ENCODE measurements at regions not wholly inside any gene's neighbourhood (a gene's known extent, or its start where the extent isn't known, plus 50 kb on each side); places are given as distances from the start of the nearest gene placed in this dataset.

DNA sequence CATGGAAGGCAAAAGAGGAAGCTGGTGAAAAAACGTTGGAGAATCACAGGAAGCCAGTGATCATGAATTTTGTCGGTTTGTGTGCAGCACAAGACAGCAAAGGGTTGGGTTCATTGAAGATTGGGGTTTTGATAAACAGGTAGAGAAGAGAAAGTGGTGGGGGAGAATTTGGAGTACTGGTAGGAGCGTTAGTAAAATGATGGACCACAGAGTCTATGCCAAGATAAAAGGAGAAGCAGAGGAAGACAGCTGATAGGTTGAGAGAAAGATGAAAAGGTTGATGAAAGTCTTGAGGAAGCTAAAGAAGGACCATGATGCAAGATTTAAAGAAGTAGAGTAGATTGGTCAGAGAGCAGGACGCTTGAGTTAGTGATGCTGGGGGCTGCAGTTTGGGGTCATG, 156.8 kb upstream of the POU3F1 start:
- no peaks in the 10 kb centered on the region for H3K27me3 ChIP-seq (ENCODE audit: insufficient read depth, poor library complexity, severe bottlenecking)
- no peak overlapping the region for H3K27ac ChIP-seq (replicated peaks)
- DNase-seq (ENCODE audit: low read depth in 1 of 2, low spot score in 1 of 2): no peak
- H3K4me3 ChIP-seq (replicated peaks; ENCODE audit: insufficient read depth, low read length): no peak overlapping the region
- TF ChIP-seq POLR2AphosphoS5 (IDR thresholded peaks at IDR 0.05; ENCODE audit: low read depth) (no peak), SPI1 (IDR thresholded peaks at IDR 0.05; ENCODE audit: borderline replicate concordance, low read depth) (no peak), GABPA (IDR thresholded peaks at IDR 0.05; ENCODE audit: low read depth) (no peak)
- TF ChIP-seq, protein P1, sequence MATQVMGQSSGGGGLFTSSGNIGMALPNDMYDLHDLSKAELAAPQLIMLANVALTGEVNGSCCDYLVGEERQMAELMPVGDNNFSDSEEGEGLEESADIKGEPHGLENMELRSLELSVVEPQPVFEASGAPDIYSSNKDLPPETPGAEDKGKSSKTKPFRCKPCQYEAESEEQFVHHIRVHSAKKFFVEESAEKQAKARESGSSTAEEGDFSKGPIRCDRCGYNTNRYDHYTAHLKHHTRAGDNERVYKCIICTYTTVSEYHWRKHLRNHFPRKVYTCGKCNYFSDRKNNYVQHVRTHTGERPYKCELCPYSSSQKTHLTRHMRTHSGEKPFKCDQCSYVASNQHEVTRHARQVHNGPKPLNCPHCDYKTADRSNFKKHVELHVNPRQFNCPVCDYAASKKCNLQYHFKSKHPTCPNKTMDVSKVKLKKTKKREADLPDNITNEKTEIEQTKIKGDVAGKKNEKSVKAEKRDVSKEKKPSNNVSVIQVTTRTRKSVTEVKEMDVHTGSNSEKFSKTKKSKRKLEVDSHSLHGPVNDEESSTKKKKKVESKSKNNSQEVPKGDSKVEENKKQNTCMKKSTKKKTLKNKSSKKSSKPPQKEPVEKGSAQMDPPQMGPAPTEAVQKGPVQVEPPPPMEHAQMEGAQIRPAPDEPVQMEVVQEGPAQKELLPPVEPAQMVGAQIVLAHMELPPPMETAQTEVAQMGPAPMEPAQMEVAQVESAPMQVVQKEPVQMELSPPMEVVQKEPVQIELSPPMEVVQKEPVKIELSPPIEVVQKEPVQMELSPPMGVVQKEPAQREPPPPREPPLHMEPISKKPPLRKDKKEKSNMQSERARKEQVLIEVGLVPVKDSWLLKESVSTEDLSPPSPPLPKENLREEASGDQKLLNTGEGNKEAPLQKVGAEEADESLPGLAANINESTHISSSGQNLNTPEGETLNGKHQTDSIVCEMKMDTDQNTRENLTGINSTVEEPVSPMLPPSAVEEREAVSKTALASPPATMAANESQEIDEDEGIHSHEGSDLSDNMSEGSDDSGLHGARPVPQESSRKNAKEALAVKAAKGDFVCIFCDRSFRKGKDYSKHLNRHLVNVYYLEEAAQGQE (IDR thresholded peaks at IDR 0.05; ENCODE audit: insufficient replicate concordance, low read depth): no peak
- TF ChIP-seq, protein P2, sequence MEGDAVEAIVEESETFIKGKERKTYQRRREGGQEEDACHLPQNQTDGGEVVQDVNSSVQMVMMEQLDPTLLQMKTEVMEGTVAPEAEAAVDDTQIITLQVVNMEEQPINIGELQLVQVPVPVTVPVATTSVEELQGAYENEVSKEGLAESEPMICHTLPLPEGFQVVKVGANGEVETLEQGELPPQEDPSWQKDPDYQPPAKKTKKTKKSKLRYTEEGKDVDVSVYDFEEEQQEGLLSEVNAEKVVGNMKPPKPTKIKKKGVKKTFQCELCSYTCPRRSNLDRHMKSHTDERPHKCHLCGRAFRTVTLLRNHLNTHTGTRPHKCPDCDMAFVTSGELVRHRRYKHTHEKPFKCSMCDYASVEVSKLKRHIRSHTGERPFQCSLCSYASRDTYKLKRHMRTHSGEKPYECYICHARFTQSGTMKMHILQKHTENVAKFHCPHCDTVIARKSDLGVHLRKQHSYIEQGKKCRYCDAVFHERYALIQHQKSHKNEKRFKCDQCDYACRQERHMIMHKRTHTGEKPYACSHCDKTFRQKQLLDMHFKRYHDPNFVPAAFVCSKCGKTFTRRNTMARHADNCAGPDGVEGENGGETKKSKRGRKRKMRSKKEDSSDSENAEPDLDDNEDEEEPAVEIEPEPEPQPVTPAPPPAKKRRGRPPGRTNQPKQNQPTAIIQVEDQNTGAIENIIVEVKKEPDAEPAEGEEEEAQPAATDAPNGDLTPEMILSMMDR (IDR thresholded peaks at IDR 0.05; ENCODE audit: insufficient read depth, low read length): no peak

DNA sequence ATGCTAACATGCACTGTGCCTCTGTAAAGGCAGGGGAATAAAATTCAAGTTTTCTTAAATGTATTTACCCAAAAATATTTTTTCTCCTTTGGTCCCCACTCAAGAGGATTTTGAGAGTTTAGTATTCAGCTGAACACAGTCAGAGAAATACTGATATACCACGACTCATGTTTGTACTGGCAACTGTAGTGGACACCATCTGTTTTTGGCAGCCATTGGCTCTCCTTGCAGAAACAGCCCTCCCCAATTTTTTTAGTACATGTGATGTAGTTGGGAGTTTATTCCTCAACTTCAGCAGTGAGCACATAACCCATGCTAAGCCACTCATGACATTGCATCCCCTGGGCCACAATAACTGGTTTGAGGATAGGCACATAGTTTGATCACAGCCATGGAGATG, 154.8 kb upstream of the POU3F1 start:
- no peak overlapping the region for H3K4me3 ChIP-seq (replicated peaks; ENCODE audit: insufficient read depth, low read length)
- no peak overlapping the region for H3K27ac ChIP-seq (replicated peaks)
- no peak for DNase-seq (ENCODE audit: low read depth in 1 of 2, low spot score in 1 of 2)
- H3K27me3 ChIP-seq (ENCODE audit: insufficient read depth, poor library complexity, severe bottlenecking): no peaks in the 10 kb centered on the region
- TF ChIP-seq GABPA (IDR thresholded peaks at IDR 0.05; ENCODE audit: low read depth): no peak
- TF ChIP-seq, protein P1 (IDR thresholded peaks at IDR 0.05; ENCODE audit: insufficient replicate concordance, low read depth): no peak
- TF ChIP-seq, protein P2 (IDR thresholded peaks at IDR 0.05; ENCODE audit: insufficient read depth, low read length): no peak
- no peak for TF ChIP-seq SPI1 (IDR thresholded peaks at IDR 0.05; ENCODE audit: borderline replicate concordance, low read depth)
- no peak for TF ChIP-seq POLR2AphosphoS5 (IDR thresholded peaks at IDR 0.05; ENCODE audit: low read depth)

DNA sequence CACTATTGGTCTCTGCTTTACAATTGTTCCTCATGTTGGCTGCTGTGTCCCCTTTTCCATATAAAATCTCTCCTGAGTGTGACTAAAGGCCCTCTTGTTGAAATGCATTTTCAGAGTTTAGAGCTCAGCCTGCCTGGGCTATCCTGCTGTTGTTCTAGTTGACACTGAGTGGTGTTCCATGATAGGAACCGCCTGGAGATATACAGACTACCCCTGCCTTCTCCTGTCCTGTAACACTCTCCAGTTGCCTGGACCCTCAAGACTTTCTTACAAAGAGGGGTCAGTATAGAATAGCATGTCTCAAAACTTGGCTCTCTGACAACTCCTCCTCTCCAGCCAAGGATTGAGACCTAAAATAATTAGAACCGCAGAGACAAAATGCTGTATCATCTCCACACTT, 152.0 kb upstream of the POU3F1 start:
- TF ChIP-seq GABPA (IDR thresholded peaks at IDR 0.05; ENCODE audit: low read depth): no peak
- TF ChIP-seq, protein P1 (IDR thresholded peaks at IDR 0.05; ENCODE audit: insufficient replicate concordance, low read depth): no peak
- TF ChIP-seq SPI1 (IDR thresholded peaks at IDR 0.05; ENCODE audit: borderline replicate concordance, low read depth): no peak
- TF ChIP-seq POLR2AphosphoS5 (IDR thresholded peaks at IDR 0.05; ENCODE audit: low read depth): no peak
- TF ChIP-seq, protein P2 (IDR thresholded peaks at IDR 0.05; ENCODE audit: insufficient read depth, low read length): no peak

More for the DNA sequence above, 152.0 kb upstream of the POU3F1 start:
- no peak overlapping the region for H3K27ac ChIP-seq (replicated peaks)
- H3K4me3 ChIP-seq (replicated peaks; ENCODE audit: insufficient read depth, low read length): no peak overlapping the region
- no peak for DNase-seq (ENCODE audit: low read depth in 1 of 2, low spot score in 1 of 2)
- H3K27me3 ChIP-seq (ENCODE audit: insufficient read depth, poor library complexity, severe bottlenecking): no peaks in the 10 kb centered on the region

Measured in HL-60 (cell line).